Activated T-cell treated with anti-CD3 and anti-CD28 coated beads, Interleukin-2, amount 50 U/mL, for 24 hours (primary cell): ENCODE measurements at regions not wholly inside any gene's neighbourhood (a gene's known extent, or its start where the extent isn't known, plus 50 kb on each side); places are given as distances from the start of the nearest gene placed in this dataset.
A peak's percentile ranks its signal among the peaks of the same experiment; 100 is the strongest.

Experiments used
- DNase-seq: peaks from one replicate; pipeline ENCODE4 v3.0.0-alpha.2; 2020
- H3K27ac Mint-ChIP-seq: 2 replicates; pipeline ENCODE4 v1.8.0; 2020; ENCODE audit warnings: mild to moderate bottlenecking, mixed read lengths
- H3K27me3 Mint-ChIP-seq: 2 replicates; pipeline ENCODE4 v1.8.0; 2020; ENCODE audit warnings: mixed read lengths
- H3K36me3 Mint-ChIP-seq: 2 replicates; pipeline ENCODE4 v1.8.0; 2020; ENCODE audit warnings: low read depth, mixed read lengths
- H3K4me1 Mint-ChIP-seq: 2 replicates; pipeline ENCODE4 v1.8.0; 2020; ENCODE audit warnings: low read depth, mixed read lengths
- H3K4me3 Mint-ChIP-seq: 2 replicates; pipeline ENCODE4 v1.8.0; 2020; ENCODE audit warnings: mild to moderate bottlenecking, moderate library complexity, mixed read lengths
- H3K9me3 Mint-ChIP-seq: 2 replicates; pipeline ENCODE4 v1.8.0; 2020; ENCODE audit warnings: mixed read lengths

DNA sequence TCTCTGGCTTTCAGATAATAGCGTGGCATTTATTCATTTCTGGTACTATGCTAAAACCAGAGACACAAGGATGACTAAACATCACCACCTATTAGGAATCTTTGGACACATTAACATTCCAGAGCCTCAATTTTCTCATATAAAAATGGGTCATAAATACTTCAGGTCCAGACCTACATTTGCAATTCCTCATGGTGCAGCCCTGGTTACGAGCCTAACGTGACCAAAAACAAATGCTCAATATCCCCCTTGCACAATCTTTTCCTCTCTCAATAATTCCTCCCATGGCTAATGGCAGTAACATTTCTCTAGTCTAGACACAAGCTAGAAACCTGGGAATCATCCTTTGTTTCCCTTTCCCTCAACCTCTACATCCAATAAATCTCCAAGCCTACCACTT lies 112.8 kb upstream of the NABP1 start:
- no peak for DNase-seq
- Mint-ChIP-seq H3K36me3 (no peaks in the 10 kb centered on the region), H3K27ac (no peak overlapping the region), H3K4me1 (peaks cover 5% of the 10 kb centered on the region), H3K9me3 (no peaks in the 10 kb centered on the region), H3K27me3 (peaks cover 20% of the 10 kb centered on the region), H3K4me3 (no peak overlapping the region)

DNA sequence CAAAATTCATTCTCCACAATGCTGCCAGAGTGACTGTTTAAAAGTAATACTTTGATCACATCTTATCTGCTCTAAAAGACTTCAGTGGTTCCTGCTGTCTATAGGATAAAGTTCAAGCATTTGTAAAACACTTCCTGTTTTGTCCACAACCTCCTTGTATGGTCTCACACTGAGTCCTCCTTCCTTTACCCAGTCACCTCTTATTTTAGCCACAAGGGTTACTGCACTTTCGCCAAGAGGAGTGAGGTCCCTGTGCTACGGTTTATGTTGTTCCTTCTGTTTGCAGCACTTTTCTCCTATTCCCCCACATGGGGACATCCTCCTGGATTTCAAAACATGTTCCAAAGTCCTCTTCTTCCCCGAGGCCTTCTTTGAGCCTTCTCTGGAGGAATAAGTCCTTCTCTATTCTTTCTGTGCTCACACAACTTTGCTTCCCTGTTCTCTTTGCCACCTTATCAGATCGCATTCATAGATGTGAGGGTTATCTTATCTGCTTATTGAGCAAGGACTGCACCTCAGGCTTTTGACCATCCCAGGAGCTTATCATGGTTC lies 112.2 kb upstream of the NABP1 start:
- H3K36me3 Mint-ChIP-seq = no peaks in the 10 kb centered on the region
- no peak overlapping the region for H3K4me3 Mint-ChIP-seq
- no peaks in the 10 kb centered on the region for H3K9me3 Mint-ChIP-seq
- H3K27ac Mint-ChIP-seq = no peak overlapping the region
- DNase-seq = no peak
- H3K4me1 Mint-ChIP-seq = peaks cover 11% of the 10 kb centered on the region
- peaks cover 20% of the 10 kb centered on the region for H3K27me3 Mint-ChIP-seq

- Mint-ChIP-seq H3K4me3 (no peak overlapping the region), H3K9me3 (no peaks in the 10 kb centered on the region), H3K36me3 (no peaks in the 10 kb centered on the region), H3K4me1 (peaks cover 17% of the 10 kb centered on the region), H3K27ac (no peak overlapping the region), H3K27me3 (peaks cover 20% of the 10 kb centered on the region)
- peak; percentile 69 for DNase-seq
Observed at GRCh38 chr2:191566344-191566743, 111.6 kb upstream of the NABP1 start.

- H3K4me1 Mint-ChIP-seq = peaks cover 25% of the 10 kb centered on the region
- peaks cover 20% of the 10 kb centered on the region for H3K27me3 Mint-ChIP-seq
- no peak overlapping the region for H3K27ac Mint-ChIP-seq
- DNase-seq = no peak
- no peak overlapping the region for H3K4me3 Mint-ChIP-seq
- H3K9me3 Mint-ChIP-seq = no peaks in the 10 kb centered on the region
- no peaks in the 10 kb centered on the region for H3K36me3 Mint-ChIP-seq
Observed at GRCh38 chr2:191567206-191567605, 110.7 kb upstream of the NABP1 start.

- Mint-ChIP-seq H3K27me3 (peaks cover 12% of the 10 kb centered on the region), H3K4me3 (no peak overlapping the region), H3K27ac (no peak overlapping the region), H3K36me3 (no peaks in the 10 kb centered on the region), H3K4me1 (peaks cover 43% of the 10 kb centered on the region), H3K9me3 (no peaks in the 10 kb centered on the region)
- no peak for DNase-seq
Observed at GRCh38 chr2:191569025-191569424, 108.9 kb upstream of the NABP1 start.

DNA sequence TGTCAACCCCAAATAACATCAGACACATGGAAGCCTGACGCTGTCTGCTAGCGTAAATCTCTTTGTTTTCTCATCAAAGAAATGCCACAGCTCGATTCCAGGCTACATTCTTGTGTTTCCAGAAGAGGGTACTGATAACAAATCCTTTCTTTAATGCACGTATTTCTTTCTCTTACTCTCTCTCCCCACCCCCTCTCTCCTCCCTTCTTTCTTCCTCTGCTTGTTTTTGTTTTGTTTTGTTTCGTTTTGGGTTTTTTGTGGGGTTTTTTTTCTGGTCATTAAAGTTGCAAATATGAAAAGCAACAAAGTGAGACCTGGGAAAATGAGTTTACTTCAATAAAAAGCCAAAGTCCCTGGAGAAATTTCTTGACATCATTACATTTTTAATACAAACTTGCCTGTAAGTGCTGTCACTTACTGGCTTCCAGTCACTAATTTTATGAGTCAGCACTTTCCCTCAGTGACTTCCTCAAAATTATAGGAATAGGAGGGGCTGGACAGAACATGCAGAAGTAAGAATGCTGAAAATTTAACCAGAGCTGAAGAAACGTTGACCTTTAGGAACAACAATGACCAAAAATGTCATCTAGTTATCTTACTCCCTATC lies 106.7 kb upstream of the NABP1 start:
- Mint-ChIP-seq H3K4me3 (peak overlapping the region; percentile 41), H3K27ac (peak overlapping the region; percentile 22), H3K27me3 (peaks cover 7% of the 10 kb centered on the region), H3K9me3 (no peaks in the 10 kb centered on the region), H3K4me1 (peaks cover 46% of the 10 kb centered on the region), H3K36me3 (no peaks in the 10 kb centered on the region)
- no peak for DNase-seq

DNA sequence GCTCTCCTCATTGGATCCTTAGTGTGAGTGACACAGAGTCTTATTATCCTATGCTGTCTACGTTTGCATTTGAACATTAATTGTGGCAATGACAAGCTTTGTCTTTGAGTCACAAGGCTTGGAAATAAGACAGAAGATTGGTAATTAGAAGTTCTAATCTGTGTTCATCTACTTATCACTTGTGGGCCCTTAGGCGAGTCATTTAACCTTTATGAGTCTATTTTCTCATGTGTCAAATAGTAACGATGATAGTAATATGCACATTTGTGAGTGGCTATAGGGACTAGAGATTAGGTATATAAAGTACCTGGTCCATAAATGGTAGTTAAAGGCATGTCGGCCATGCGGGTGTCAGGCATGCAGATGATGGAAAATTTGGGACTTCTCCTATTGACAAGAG lies 105.6 kb upstream of the NABP1 start:
- DNase-seq = no peak
- H3K27me3 Mint-ChIP-seq = peaks cover 7% of the 10 kb centered on the region
- no peaks in the 10 kb centered on the region for H3K36me3 Mint-ChIP-seq
- H3K27ac Mint-ChIP-seq = peak overlapping the region; percentile 56
- H3K9me3 Mint-ChIP-seq = no peaks in the 10 kb centered on the region
- H3K4me3 Mint-ChIP-seq = no peak overlapping the region
- peaks cover 46% of the 10 kb centered on the region for H3K4me1 Mint-ChIP-seq

DNA sequence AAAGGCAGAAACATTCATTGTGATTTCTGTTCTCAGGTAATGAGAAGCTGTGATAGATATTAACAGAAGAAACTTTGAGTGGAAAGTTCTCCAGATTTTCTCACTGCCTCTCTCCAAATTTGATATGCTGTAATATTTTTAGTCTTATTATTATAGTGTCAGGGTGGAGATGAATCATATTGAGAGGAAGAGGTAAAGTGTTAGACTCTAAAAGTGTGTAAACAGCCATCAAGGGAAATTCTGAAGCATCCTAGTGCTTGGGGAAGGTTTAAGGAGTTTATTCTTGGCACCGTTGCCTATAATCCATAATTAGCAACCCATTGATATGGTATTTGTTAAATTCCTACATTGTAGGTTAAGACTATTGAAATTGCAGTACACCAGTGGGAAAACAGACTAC lies 104.7 kb upstream of the NABP1 start:
- Mint-ChIP-seq H3K27me3 (peaks cover 7% of the 10 kb centered on the region), H3K9me3 (no peaks in the 10 kb centered on the region), H3K4me3 (no peak overlapping the region), H3K27ac (peak overlapping the region; percentile 56), H3K36me3 (no peaks in the 10 kb centered on the region), H3K4me1 (peaks cover 46% of the 10 kb centered on the region)
- no peak for DNase-seq

DNA sequence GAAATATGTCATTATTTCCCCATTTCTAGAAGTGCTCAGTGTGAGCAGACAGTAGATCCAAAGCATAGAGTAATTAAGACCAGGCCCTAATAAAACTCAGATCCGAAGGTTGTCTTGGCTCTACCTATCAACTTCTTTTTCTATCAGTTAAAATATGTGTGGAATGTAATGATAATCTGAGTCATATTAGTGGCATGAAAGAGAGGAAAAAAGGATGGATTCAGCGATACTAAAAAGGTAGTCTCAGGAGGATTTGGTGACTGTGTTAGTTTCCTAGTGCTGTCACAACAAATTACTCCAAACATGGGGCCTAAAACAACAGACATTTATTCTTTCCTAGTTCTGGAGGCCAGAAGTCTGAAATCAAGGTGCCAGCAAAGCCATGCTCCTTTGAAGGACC lies 103.7 kb upstream of the NABP1 start:
- DNase-seq = no peak
- Mint-ChIP-seq H3K4me1 (peaks cover 46% of the 10 kb centered on the region), H3K36me3 (no peaks in the 10 kb centered on the region), H3K27me3 (no peaks in the 10 kb centered on the region), H3K9me3 (no peaks in the 10 kb centered on the region), H3K4me3 (no peak overlapping the region), H3K27ac (no peak overlapping the region)

GRCh38 chr2:191577605-191578004 lies 100.3 kb upstream of the NABP1 start:
- H3K36me3 Mint-ChIP-seq = no peaks in the 10 kb centered on the region
- no peak for DNase-seq
- H3K27me3 Mint-ChIP-seq = no peaks in the 10 kb centered on the region
- no peak overlapping the region for H3K27ac Mint-ChIP-seq
- peaks cover 19% of the 10 kb centered on the region for H3K4me1 Mint-ChIP-seq
- H3K9me3 Mint-ChIP-seq = no peaks in the 10 kb centered on the region
- H3K4me3 Mint-ChIP-seq = no peak overlapping the region

GRCh38 chr2:191578031-191578430 lies 99.9 kb upstream of the NABP1 start:
- Mint-ChIP-seq H3K9me3 (no peaks in the 10 kb centered on the region), H3K4me3 (no peak overlapping the region), H3K36me3 (no peaks in the 10 kb centered on the region), H3K27me3 (no peaks in the 10 kb centered on the region), H3K4me1 (peaks cover 14% of the 10 kb centered on the region), H3K27ac (no peak overlapping the region)
- DNase-seq = no peak

DNA sequence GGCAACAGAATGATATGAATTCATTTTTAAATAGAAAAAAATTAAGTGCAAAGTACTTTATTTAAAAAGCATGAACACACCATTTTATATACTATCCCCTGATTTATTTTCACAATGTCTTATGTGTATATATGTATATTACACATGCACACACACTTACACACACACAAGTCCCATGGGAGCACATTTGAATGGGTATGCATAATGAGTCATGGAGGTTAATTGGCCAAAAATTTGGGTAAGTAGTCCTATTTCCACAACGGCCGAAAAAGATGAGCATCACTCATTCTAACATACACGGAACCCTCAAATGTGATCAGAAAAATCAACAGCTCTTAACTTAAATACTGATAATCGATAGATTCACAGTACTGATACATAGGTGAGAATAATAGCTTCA lies 97.4 kb upstream of the NABP1 start:
- H3K27ac Mint-ChIP-seq = no peak overlapping the region
- no peak for DNase-seq
- no peaks in the 10 kb centered on the region for H3K4me1 Mint-ChIP-seq
- H3K9me3 Mint-ChIP-seq = no peaks in the 10 kb centered on the region
- H3K4me3 Mint-ChIP-seq = no peak overlapping the region
- H3K36me3 Mint-ChIP-seq = no peaks in the 10 kb centered on the region
- H3K27me3 Mint-ChIP-seq = no peaks in the 10 kb centered on the region

DNA sequence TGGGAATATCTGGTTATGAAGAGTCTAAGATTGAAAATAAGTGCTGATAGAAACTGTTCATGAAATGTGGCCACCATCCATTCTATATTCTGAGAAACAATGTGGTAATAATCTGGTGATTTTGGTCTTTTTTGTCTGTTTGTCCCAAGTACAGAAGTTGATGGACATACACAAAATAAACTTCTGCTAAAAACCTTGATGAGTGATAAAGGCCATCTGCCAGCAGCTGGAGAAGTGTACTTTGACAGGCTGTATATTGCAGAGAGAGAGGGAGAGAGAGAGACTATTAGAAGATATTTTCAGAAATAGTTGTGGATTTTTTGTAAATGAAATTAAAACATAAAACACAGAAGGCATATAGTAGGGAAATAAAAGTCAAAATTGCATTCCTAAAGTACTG lies 96.9 kb upstream of the NABP1 start:
- no peaks in the 10 kb centered on the region for H3K27me3 Mint-ChIP-seq
- no peak for DNase-seq
- H3K9me3 Mint-ChIP-seq = no peaks in the 10 kb centered on the region
- no peaks in the 10 kb centered on the region for H3K36me3 Mint-ChIP-seq
- no peak overlapping the region for H3K4me3 Mint-ChIP-seq
- no peak overlapping the region for H3K27ac Mint-ChIP-seq
- H3K4me1 Mint-ChIP-seq = no peaks in the 10 kb centered on the region

DNA sequence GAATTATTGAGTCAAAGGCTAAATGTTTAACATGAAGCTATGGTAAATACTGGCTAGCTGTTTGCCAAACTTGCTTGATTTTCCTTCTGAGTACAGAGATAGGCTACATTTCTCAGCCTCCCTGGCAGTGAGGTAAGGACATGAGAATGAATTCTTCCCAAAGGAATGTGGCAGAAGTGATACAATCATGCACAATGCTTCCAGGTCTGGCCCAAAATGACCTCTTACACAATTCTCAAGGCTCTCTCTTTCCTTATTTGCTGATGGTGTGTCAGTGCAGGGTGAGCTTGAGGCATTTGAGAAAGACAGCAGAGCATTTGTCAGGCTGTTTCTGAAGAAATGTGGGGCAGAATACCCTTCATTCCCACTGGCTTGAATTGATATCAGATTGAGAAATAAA lies 95.6 kb upstream of the NABP1 start:
- Mint-ChIP-seq H3K27ac (no peak overlapping the region), H3K27me3 (no peaks in the 10 kb centered on the region), H3K4me3 (no peak overlapping the region), H3K36me3 (no peaks in the 10 kb centered on the region), H3K9me3 (no peaks in the 10 kb centered on the region), H3K4me1 (no peaks in the 10 kb centered on the region)
- no peak for DNase-seq

GRCh38 chr2:191591025-191591424 lies 86.9 kb upstream of the NABP1 start:
- peaks cover 4% of the 10 kb centered on the region for H3K4me1 Mint-ChIP-seq
- no peak overlapping the region for H3K4me3 Mint-ChIP-seq
- no peaks in the 10 kb centered on the region for H3K27me3 Mint-ChIP-seq
- H3K36me3 Mint-ChIP-seq = no peaks in the 10 kb centered on the region
- no peak for DNase-seq
- no peaks in the 10 kb centered on the region for H3K9me3 Mint-ChIP-seq
- H3K27ac Mint-ChIP-seq = no peak overlapping the region
